ENCODE measurements at regions not wholly inside any gene's neighbourhood (a gene's known extent, or its start where the extent isn't known, plus 50 kb on each side); places are given as distances from the start of the nearest gene placed in this dataset.
"Not testable (repeated sequence)": the region's sequence is repeated elsewhere in the genome, so short reads cannot be mapped to it uniquely, and the experiment has no call there.

GRCh38 chr10:118823256-118823907 is 68.6 kb upstream of the CACUL1 start:
- ATAC-seq (no peak), DNase-seq (no peak)
- H3K27me3 Mint-ChIP-seq (ENCODE audit: low read depth), result no peaks in the 10 kb centered on the region
- no peaks in the 10 kb centered on the region for H3K36me3 Mint-ChIP-seq (ENCODE audit: insufficient read depth)
- no peaks in the 10 kb centered on the region for H3K9me3 Mint-ChIP-seq
- H3K4me1 Mint-ChIP-seq (ENCODE audit: low read depth), result no peaks in the 10 kb centered on the region
- no peak overlapping the region for H3K4me3 Mint-ChIP-seq

GRCh38 chr10:118827053-118827452 is 72.3 kb upstream of the CACUL1 start:
- Mint-ChIP-seq H3K4me3 (no peak overlapping the region), H3K4me1 (ENCODE audit: low read depth) (peaks cover 2% of the 10 kb centered on the region), H3K36me3 (ENCODE audit: insufficient read depth) (no peaks in the 10 kb centered on the region), H3K9me3 (no peaks in the 10 kb centered on the region), H3K27me3 (ENCODE audit: low read depth) (no peaks in the 10 kb centered on the region)
- DNase-seq (no peak), ATAC-seq (no peak)

GRCh38 chr10:118827466-118828155 is 72.8 kb upstream of the CACUL1 start:
- H3K36me3 Mint-ChIP-seq (ENCODE audit: insufficient read depth), result no peaks in the 10 kb centered on the region
- DNase-seq, result no peak
- no peaks in the 10 kb centered on the region for H3K27me3 Mint-ChIP-seq (ENCODE audit: low read depth)
- peaks cover 6% of the 10 kb centered on the region for H3K4me1 Mint-ChIP-seq (ENCODE audit: low read depth)
- ATAC-seq, result no peak
- no peaks in the 10 kb centered on the region for H3K9me3 Mint-ChIP-seq
- H3K4me3 Mint-ChIP-seq, result no peak overlapping the region

GRCh38 chr10:118832241-118832651 is 77.5 kb upstream of the CACUL1 start:
- Mint-ChIP-seq H3K4me1 (ENCODE audit: low read depth) (peaks cover 6% of the 10 kb centered on the region), H3K36me3 (ENCODE audit: insufficient read depth) (no peaks in the 10 kb centered on the region), H3K27me3 (ENCODE audit: low read depth) (peaks cover 2% of the 10 kb centered on the region), H3K9me3 (no peaks in the 10 kb centered on the region), H3K4me3 (no peak overlapping the region)
- DNase-seq, result no peak
- ATAC-seq, result no peak

- H3K9me3 Mint-ChIP-seq, ATAC-seq: not testable (repeated sequence)
These were observed 79.6 kb upstream of the CACUL1 start for GRCh38 chr10:118834370-118834769.

GRCh38 chr10:118835682-118836326 is 81.0 kb upstream of the CACUL1 start:
- Mint-ChIP-seq H3K27me3 (ENCODE audit: low read depth) (peaks cover 2% of the 10 kb centered on the region), H3K4me3 (no peak overlapping the region), H3K4me1 (ENCODE audit: low read depth) (peaks cover 13% of the 10 kb centered on the region), H3K36me3 (ENCODE audit: insufficient read depth) (no peaks in the 10 kb centered on the region), H3K9me3 (peaks cover 5% of the 10 kb centered on the region)
- ATAC-seq (no peak), DNase-seq (no peak)

More at GRCh38 chr10:118834370-118834769, 79.6 kb upstream of the CACUL1 start:
- H3K4me3 Mint-ChIP-seq; H3K27me3 Mint-ChIP-seq (ENCODE audit: low read depth); H3K36me3 Mint-ChIP-seq (ENCODE audit: insufficient read depth); H3K4me1 Mint-ChIP-seq (ENCODE audit: low read depth); DNase-seq: not testable (repeated sequence)

- no peak overlapping the region for H3K4me3 Mint-ChIP-seq
- no peaks in the 10 kb centered on the region for H3K36me3 Mint-ChIP-seq (ENCODE audit: insufficient read depth)
- H3K27me3 Mint-ChIP-seq (ENCODE audit: low read depth), result peaks cover 2% of the 10 kb centered on the region
- no peak for ATAC-seq
- peaks cover 8% of the 10 kb centered on the region for H3K4me1 Mint-ChIP-seq (ENCODE audit: low read depth)
- no peak for DNase-seq
- H3K9me3 Mint-ChIP-seq, result peaks cover 5% of the 10 kb centered on the region
These were observed 83.6 kb upstream of the CACUL1 start for GRCh38 chr10:118838364-118838763.

GRCh38 chr10:118839348-118839747 is 84.6 kb upstream of the CACUL1 start:
- peaks cover 8% of the 10 kb centered on the region for H3K4me1 Mint-ChIP-seq (ENCODE audit: low read depth)
- H3K4me3 Mint-ChIP-seq, result no peak overlapping the region
- no peak for ATAC-seq
- peaks cover 5% of the 10 kb centered on the region for H3K9me3 Mint-ChIP-seq
- peaks cover 2% of the 10 kb centered on the region for H3K27me3 Mint-ChIP-seq (ENCODE audit: low read depth)
- no peaks in the 10 kb centered on the region for H3K36me3 Mint-ChIP-seq (ENCODE audit: insufficient read depth)
- DNase-seq, result no peak

GRCh38 chr10:118840071-118840775 is 85.5 kb upstream of the CACUL1 start:
- H3K9me3 Mint-ChIP-seq, result peaks cover 5% of the 10 kb centered on the region
- peak; percentile 19 for DNase-seq
- H3K27me3 Mint-ChIP-seq (ENCODE audit: low read depth), result peaks cover 5% of the 10 kb centered on the region
- no peak overlapping the region for H3K4me3 Mint-ChIP-seq
- no peaks in the 10 kb centered on the region for H3K36me3 Mint-ChIP-seq (ENCODE audit: insufficient read depth)
- ATAC-seq, result peak; percentile 41 to 75
- H3K4me1 Mint-ChIP-seq (ENCODE audit: low read depth), result peaks cover 8% of the 10 kb centered on the region

- peaks cover 5% of the 10 kb centered on the region for H3K9me3 Mint-ChIP-seq
- ATAC-seq, result no peak
- no peak overlapping the region for H3K4me3 Mint-ChIP-seq
- no peaks in the 10 kb centered on the region for H3K36me3 Mint-ChIP-seq (ENCODE audit: insufficient read depth)
- no peak for DNase-seq
- H3K4me1 Mint-ChIP-seq (ENCODE audit: low read depth), result peaks cover 8% of the 10 kb centered on the region
- peaks cover 6% of the 10 kb centered on the region for H3K27me3 Mint-ChIP-seq (ENCODE audit: low read depth)
These were observed 86.2 kb upstream of the CACUL1 start for GRCh38 chr10:118840776-118841468.

- peaks cover 5% of the 10 kb centered on the region for H3K9me3 Mint-ChIP-seq
- no peak overlapping the region for H3K4me3 Mint-ChIP-seq
- DNase-seq, result no peak
- no peak for ATAC-seq
- H3K4me1 Mint-ChIP-seq (ENCODE audit: low read depth), result peaks cover 8% of the 10 kb centered on the region
- H3K27me3 Mint-ChIP-seq (ENCODE audit: low read depth), result peaks cover 6% of the 10 kb centered on the region
- H3K36me3 Mint-ChIP-seq (ENCODE audit: insufficient read depth), result no peaks in the 10 kb centered on the region
These were observed 87.3 kb upstream of the CACUL1 start for GRCh38 chr10:118841881-118842605.

- Mint-ChIP-seq H3K4me3 (no peak overlapping the region), H3K4me1 (ENCODE audit: low read depth) (peaks cover 8% of the 10 kb centered on the region), H3K36me3 (ENCODE audit: insufficient read depth) (no peaks in the 10 kb centered on the region), H3K27me3 (ENCODE audit: low read depth) (peaks cover 6% of the 10 kb centered on the region), H3K9me3 (no peaks in the 10 kb centered on the region)
- ATAC-seq (no peak), DNase-seq (no peak)
These were observed 88.3 kb upstream of the CACUL1 start for GRCh38 chr10:118842843-118843624.

All from activated T-cell treated with anti-CD3 and anti-CD28 coated beads, Interleukin-2, amount 50 U/mL, for 4 hours (primary cell).